OCI-LY1 (cell line): ENCODE measurements at regions not wholly inside any gene's neighbourhood (a gene's known extent, or its start where the extent isn't known, plus 50 kb on each side); places are given as distances from the start of the nearest gene placed in this dataset.

Experiments used
- CTCF ChIP-seq: fragments of 200-600 bp; sonication (generic), shearing (Covaris generic); IDR thresholded peaks from 2 replicates; pipeline ENCODE4 v1.5.1; 2017; ENCODE audit warnings: mild to moderate bottlenecking, antibody characterized with exemption, low read length, moderate library complexity, mixed read lengths
- EZH2 ChIP-seq: fragments of 200-600 bp; sonication (generic), shearing (Covaris generic); IDR thresholded peaks from 2 replicates; pipeline ENCODE4 v1.8.0; 2017; ENCODE audit warnings: borderline replicate concordance, mixed run types, mild to moderate bottlenecking, antibody characterized with exemption, low read length, moderate library complexity, mixed read lengths

- TF ChIP-seq CTCF (no peak), EZH2 (no peak)
Measured at GRCh38 chr18:78639006-78639950, 340.3 kb upstream of the SALL3 start.
